T1000 (cell line): ENCODE measurements at regions not wholly inside any gene's neighbourhood (a gene's known extent, or its start where the extent isn't known, plus 50 kb on each side); places are given as distances from the start of the nearest gene placed in this dataset.
"Not testable (repeated sequence)": the region's sequence is repeated elsewhere in the genome, so short reads cannot be mapped to it uniquely, and the experiment has no call there.

Source experiments
- DNase-seq: peaks from one replicate; lab custom pipeline; 2025; ENCODE audit warnings: mixed read lengths; lab: John Stamatoyannopoulos, UW

- DNase-seq: no peak
Measured at GRCh38 chr9:89937051-89937450, 332.2 kb downstream of the GADD45G start.

- no peak for DNase-seq
Measured at GRCh38 chr9:89939181-89939580, 334.4 kb downstream of the GADD45G start.

GRCh38 chr9:89939626-89940292, 334.9 kb downstream of the GADD45G start:
- DNase-seq: no peak

- no peak for DNase-seq
Measured at GRCh38 chr9:89940625-89941024, 335.8 kb downstream of the GADD45G start.

- DNase-seq: no peak
Measured at GRCh38 chr9:89941875-89942274, 337.1 kb downstream of the GADD45G start.

GRCh38 chr9:89942643-89943042, 337.8 kb downstream of the GADD45G start:
- DNase-seq: no peak

GRCh38 chr9:89943309-89943708, 338.5 kb downstream of the GADD45G start:
- DNase-seq: no peak

GRCh38 chr9:89943728-89944127, 338.9 kb downstream of the GADD45G start:
- no peak for DNase-seq

GRCh38 chr9:89945133-89945532, 340.3 kb downstream of the GADD45G start:
- no peak for DNase-seq

GRCh38 chr9:89946741-89947140, 341.9 kb downstream of the GADD45G start:
- no peak for DNase-seq

- DNase-seq: no peak
Measured at GRCh38 chr9:89949111-89949510, 344.3 kb downstream of the GADD45G start.

GRCh38 chr9:89951675-89952074, 346.9 kb downstream of the GADD45G start:
- DNase-seq: no peak

- DNase-seq: no peak
Measured at GRCh38 chr9:89952401-89952800, 347.6 kb downstream of the GADD45G start.

- not testable (repeated sequence) for DNase-seq
Measured at GRCh38 chr9:89953263-89953662, 348.5 kb downstream of the GADD45G start.

GRCh38 chr9:89953824-89954615, 349.2 kb downstream of the GADD45G start:
- DNase-seq: no peak

GRCh38 chr9:89955144-89955543, 350.3 kb downstream of the GADD45G start:
- DNase-seq: no peak

- no peak for DNase-seq
Measured at GRCh38 chr9:89955626-89956025, 350.8 kb downstream of the GADD45G start.

- DNase-seq: no peak
Measured at GRCh38 chr9:89956331-89956730, 351.5 kb downstream of the GADD45G start.

GRCh38 chr9:89956907-89957306, 352.1 kb downstream of the GADD45G start:
- DNase-seq: no peak

- DNase-seq: no peak
Measured at GRCh38 chr9:89958086-89958485, 353.3 kb downstream of the GADD45G start.

GRCh38 chr9:89961616-89962341, 357.0 kb downstream of the GADD45G start:
- DNase-seq: no peak

- no peak for DNase-seq
Measured at GRCh38 chr9:89963280-89963679, 358.5 kb downstream of the GADD45G start.

GRCh38 chr9:89967527-89967926, 362.7 kb downstream of the GADD45G start:
- no peak for DNase-seq
